Osteocyte (in vitro differentiated cells): ENCODE measurements at regions not wholly inside any gene's neighbourhood (a gene's known extent, or its start where the extent isn't known, plus 50 kb on each side); places are given as distances from the start of the nearest gene placed in this dataset.

Source experiments
- DNase-seq: peaks from one replicate; pipeline ENCODE4 v3.0.0; 2021; ENCODE audit warnings: mixed read lengths; ENCODE audit not compliant: unreplicated experiment; ENCODE audit errors: extremely low spot score
- H3K27ac Mint-ChIP-seq: one replicate; pipeline ENCODE4 v1.8.0; 2021; ENCODE audit warnings: mild to moderate bottlenecking, mixed read lengths; ENCODE audit not compliant: unreplicated experiment
- H3K27me3 Mint-ChIP-seq: one replicate; pipeline ENCODE4 v1.8.0; 2021; ENCODE audit warnings: mixed read lengths; ENCODE audit not compliant: unreplicated experiment
- H3K36me3 Mint-ChIP-seq: one replicate; pipeline ENCODE4 v1.8.0; 2021; ENCODE audit warnings: mixed read lengths; ENCODE audit not compliant: unreplicated experiment
- H3K4me1 Mint-ChIP-seq: one replicate; pipeline ENCODE4 v1.8.0; 2021; ENCODE audit warnings: mixed read lengths; ENCODE audit not compliant: unreplicated experiment
- H3K4me3 Mint-ChIP-seq: one replicate; pipeline ENCODE4 v1.8.0; 2021; ENCODE audit warnings: mild to moderate bottlenecking, moderate library complexity, mixed read lengths; ENCODE audit not compliant: unreplicated experiment
- H3K9me3 Mint-ChIP-seq: one replicate; pipeline ENCODE4 v1.8.0; 2021; ENCODE audit warnings: mixed read lengths; ENCODE audit not compliant: unreplicated experiment
- CTCF ChIP-seq: fragments of 200-600 bp; sonication (generic); IDR thresholded peaks from 2 replicates; pipeline ENCODE4 v1.5.0; 2021; ENCODE audit warnings: antibody characterized with exemption, mild to moderate bottlenecking, moderate library complexity

- DNase-seq: no peak
- Mint-ChIP-seq H3K27ac (no peak overlapping the region), H3K4me3 (no peak overlapping the region), H3K36me3 (no peaks in the 10 kb centered on the region), H3K9me3 (no peaks in the 10 kb centered on the region), H3K27me3 (peaks cover 1% of the 10 kb centered on the region), H3K4me1 (no peaks in the 10 kb centered on the region)
- TF ChIP-seq CTCF: no peak
Observed at GRCh38 chr2:11910971-11911370, 164.5 kb downstream of the LPIN1 start.

GRCh38 chr2:11912980-11913379, 166.5 kb downstream of the LPIN1 start:
- DNase-seq: no peak
- no peak overlapping the region for H3K4me3 Mint-ChIP-seq
- TF ChIP-seq CTCF: no peak
- no peaks in the 10 kb centered on the region for H3K27me3 Mint-ChIP-seq
- no peaks in the 10 kb centered on the region for H3K4me1 Mint-ChIP-seq
- no peak overlapping the region for H3K27ac Mint-ChIP-seq
- H3K9me3 Mint-ChIP-seq: no peaks in the 10 kb centered on the region
- H3K36me3 Mint-ChIP-seq: no peaks in the 10 kb centered on the region

GRCh38 chr2:11914455-11914854, 168.0 kb downstream of the LPIN1 start:
- H3K4me1 Mint-ChIP-seq: no peaks in the 10 kb centered on the region
- no peak for DNase-seq
- no peaks in the 10 kb centered on the region for H3K36me3 Mint-ChIP-seq
- no peak overlapping the region for H3K4me3 Mint-ChIP-seq
- no peak overlapping the region for H3K27ac Mint-ChIP-seq
- no peaks in the 10 kb centered on the region for H3K27me3 Mint-ChIP-seq
- no peak for TF ChIP-seq CTCF
- peaks cover 1% of the 10 kb centered on the region for H3K9me3 Mint-ChIP-seq

- no peak for TF ChIP-seq CTCF
- no peak for DNase-seq
Observed at GRCh38 chr2:11915650-11916049, 169.2 kb downstream of the LPIN1 start.

GRCh38 chr2:11919953-11920352, 173.5 kb downstream of the LPIN1 start:
- Mint-ChIP-seq H3K36me3 (no peaks in the 10 kb centered on the region), H3K4me3 (no peak overlapping the region), H3K27me3 (peaks cover 9% of the 10 kb centered on the region), H3K4me1 (no peaks in the 10 kb centered on the region), H3K9me3 (peaks cover 4% of the 10 kb centered on the region), H3K27ac (no peak overlapping the region)
- no peak for DNase-seq
- TF ChIP-seq CTCF: no peak

More at GRCh38 chr2:11915650-11916049, 169.2 kb downstream of the LPIN1 start:
- H3K4me1 Mint-ChIP-seq: no peaks in the 10 kb centered on the region
- no peak overlapping the region for H3K27ac Mint-ChIP-seq
- H3K9me3 Mint-ChIP-seq: peaks cover 4% of the 10 kb centered on the region
- no peak overlapping the region for H3K4me3 Mint-ChIP-seq
- H3K27me3 Mint-ChIP-seq: no peaks in the 10 kb centered on the region
- H3K36me3 Mint-ChIP-seq: no peaks in the 10 kb centered on the region
